Mesenchymal stem cell (in vitro differentiated cells and primary cell): ENCODE measurements at regions not wholly inside any gene's neighbourhood (a gene's known extent, or its start where the extent isn't known, plus 50 kb on each side); places are given as distances from the start of the nearest gene placed in this dataset.

Experiments
- DNase-seq: peaks from one replicate; pipeline ENCODE4 v3.0.0-alpha.2; 2013
- H2AFZ ChIP-seq: one replicate; pipeline ENCODE4 v1.6.1; 2013; ENCODE audit warnings: low read depth, mild to moderate bottlenecking, control low read depth, inconsistent platforms, low read length, moderate library complexity
- H2AK5ac ChIP-seq: 2 replicates; pipeline ENCODE4 v1.6.1; 2013; ENCODE audit warnings: low read length, moderate library complexity, mild to moderate bottlenecking, inconsistent platforms; ENCODE audit not compliant: severe bottlenecking
- H2BK120ac ChIP-seq: one replicate; pipeline ENCODE4 v1.6.1; 2013; ENCODE audit warnings: low read depth, mild to moderate bottlenecking, inconsistent platforms, low read length, moderate library complexity
- H2BK12ac ChIP-seq, 2 experiments: one replicate each; pipeline ENCODE4 v1.6.1; 2013; ENCODE audit warnings: inconsistent platforms in 2 of 2, low read length in 2 of 2, mild to moderate bottlenecking in 2 of 2, moderate library complexity in 2 of 2, control low read depth in 1 of 2
- H2BK15ac ChIP-seq: one replicate; pipeline ENCODE4 v1.6.1; 2013; ENCODE audit warnings: mild to moderate bottlenecking, low read depth, inconsistent platforms; ENCODE audit not compliant: poor library complexity, severe bottlenecking
- H2BK5ac ChIP-seq: 2 replicates; pipeline ENCODE4 v1.6.1; 2013; ENCODE audit warnings: low read depth, mild to moderate bottlenecking, low read length, control low read depth, inconsistent platforms; ENCODE audit not compliant: poor library complexity, severe bottlenecking
- H3K14ac ChIP-seq, 2 experiments: one replicate each; pipeline ENCODE4 v1.6.1; 2013; ENCODE audit warnings: inconsistent platforms in 2 of 2, low read length in 2 of 2, control low read depth in 1 of 2, mild to moderate bottlenecking in 1 of 2, moderate library complexity in 1 of 2
- H3K18ac ChIP-seq, 2 experiments: one replicate each; pipeline ENCODE4 v1.6.1; 2013; ENCODE audit warnings: inconsistent platforms in 2 of 2, low read length in 2 of 2, control low read depth in 1 of 2, low read depth in 1 of 2, mild to moderate bottlenecking in 1 of 2
- H3K23ac ChIP-seq, 2 experiments: one replicate each; pipeline ENCODE4 v1.6.1; 2013; ENCODE audit warnings: inconsistent platforms in 2 of 2, low read length in 2 of 2, mild to moderate bottlenecking in 2 of 2, moderate library complexity in 2 of 2, control low read depth in 1 of 2
- H3K27ac ChIP-seq: 2 replicates; pipeline ENCODE4 v1.5.1; 2013; ENCODE audit warnings: mild to moderate bottlenecking, moderate library complexity, low read length, control low read depth, inconsistent platforms; ENCODE audit not compliant: poor library complexity, severe bottlenecking
- H3K27me3 ChIP-seq, 2 experiments: 2 replicates each; pipeline versions ENCODE4 v1.6.1 to v1.7.0; 2013; ENCODE audit warnings: low read length in 2 of 2, mild to moderate bottlenecking in 2 of 2, moderate library complexity in 2 of 2, control low read depth in 1 of 2, inconsistent platforms in 1 of 2; ENCODE audit not compliant: control insufficient read depth in 1 of 2, insufficient read depth in 1 of 2
- H3K36me3 ChIP-seq, 2 experiments: 2 replicates each; pipeline versions ENCODE4 v1.6.1 to v1.7.0; 2013; ENCODE audit warnings: low read length in 2 of 2, control low read depth in 1 of 2, inconsistent platforms in 1 of 2, low read depth in 1 of 2, mild to moderate bottlenecking in 1 of 2; ENCODE audit not compliant: insufficient read depth in 2 of 2, control insufficient read depth in 1 of 2
- H3K4ac ChIP-seq, 2 experiments: one replicate each; pipeline ENCODE4 v1.6.1; 2013; ENCODE audit warnings: inconsistent platforms in 2 of 2, low read length in 2 of 2, mild to moderate bottlenecking in 2 of 2, moderate library complexity in 2 of 2, control low read depth in 1 of 2, low read depth in 1 of 2
- H3K4me1 ChIP-seq: 2 replicates; pipeline ENCODE4 v1.6.1; 2013; ENCODE audit warnings: low read depth, low read length, control low read depth; ENCODE audit not compliant: control insufficient read depth, insufficient read depth
- H3K4me2 ChIP-seq: 2 replicates; pipeline ENCODE4 v1.6.1; 2013; ENCODE audit warnings: low read length, mild to moderate bottlenecking, inconsistent platforms; ENCODE audit not compliant: poor library complexity, severe bottlenecking
- H3K4me3 ChIP-seq, 2 experiments: 2 replicates each; pipeline versions ENCODE4 v1.5.1 to v1.7.0; 2013; ENCODE audit warnings: low read length in 2 of 2, mild to moderate bottlenecking in 2 of 2, control low read depth in 1 of 2, low read depth in 1 of 2; ENCODE audit not compliant: insufficient read depth in 1 of 2
- H3K79me1 ChIP-seq: replicated peaks from 2 replicates; pipeline ENCODE4 v1.6.1; 2013; ENCODE audit warnings: mild to moderate bottlenecking, control low read depth, low read length, inconsistent platforms; ENCODE audit not compliant: poor library complexity, severe bottlenecking
- H3K9ac ChIP-seq: 2 replicates; pipeline ENCODE4 v1.7.0; 2013; ENCODE audit warnings: mild to moderate bottlenecking, low read length, moderate library complexity
- H3K9me3 ChIP-seq: 2 replicates; pipeline ENCODE4 v1.7.0; 2013; ENCODE audit warnings: mild to moderate bottlenecking, low read length; ENCODE audit not compliant: control insufficient read depth
- H4K8ac ChIP-seq: one replicate; pipeline ENCODE4 v1.6.1; 2013; ENCODE audit warnings: inconsistent platforms, mild to moderate bottlenecking, low read length, moderate library complexity
- H4K91ac ChIP-seq: one replicate; pipeline ENCODE4 v1.6.1; 2013; ENCODE audit warnings: mild to moderate bottlenecking, low read length, inconsistent platforms
- WGBS: methylation state at CpG from one replicate; pipeline ENCODE4 v1.1.7; 2013; ENCODE audit warnings: mixed read lengths; 5-methylcytosine and 5-hydroxymethylcytosine counted together

DNA sequence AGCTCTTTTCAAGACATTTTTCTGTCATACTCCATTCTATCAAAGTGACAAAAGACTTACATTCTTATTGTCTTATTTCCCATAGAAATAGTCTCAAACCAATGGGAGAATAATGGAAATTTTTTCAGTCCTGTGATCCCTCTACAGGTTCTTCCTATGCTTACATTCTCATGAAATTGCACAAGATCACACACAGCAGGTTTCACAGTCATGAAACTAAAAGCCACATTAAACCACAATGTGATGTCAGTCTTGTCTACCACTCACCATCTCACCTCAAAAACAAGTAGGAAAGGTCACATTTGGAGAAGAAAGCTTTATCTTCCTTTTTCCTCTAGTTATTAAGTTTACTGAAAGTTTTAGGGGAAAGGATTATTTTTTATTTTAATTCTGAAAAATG lies 161.0 kb upstream of the RORA start:
- Histone ChIP-seq H3K27me3 (no peaks in the 10 kb centered on the region), H3K27ac (no peak overlapping the region), H3K79me1 (no peaks in the 10 kb centered on the region), H3K4me3 (no peak overlapping the region), H3K14ac (no peak overlapping the region), H3K4me2 (no peak overlapping the region), H3K4ac (no peak overlapping the region), H3K9ac (no peak overlapping the region), H3K23ac (no peak overlapping the region), H3K18ac (no peak overlapping the region), H2AFZ (no peak overlapping the region), H2BK12ac (no peak overlapping the region), H3K36me3 (no peaks in the 10 kb centered on the region), H2BK120ac (no peak overlapping the region), H3K4me1 (no peaks in the 10 kb centered on the region), H2BK15ac (no peak overlapping the region), H2BK5ac (no peak overlapping the region), H4K8ac (no peak overlapping the region), H2AK5ac (no peak overlapping the region), H3K9me3 (no peaks in the 10 kb centered on the region), H4K91ac (no peak overlapping the region)
- peak; percentile 1 for DNase-seq

DNA sequence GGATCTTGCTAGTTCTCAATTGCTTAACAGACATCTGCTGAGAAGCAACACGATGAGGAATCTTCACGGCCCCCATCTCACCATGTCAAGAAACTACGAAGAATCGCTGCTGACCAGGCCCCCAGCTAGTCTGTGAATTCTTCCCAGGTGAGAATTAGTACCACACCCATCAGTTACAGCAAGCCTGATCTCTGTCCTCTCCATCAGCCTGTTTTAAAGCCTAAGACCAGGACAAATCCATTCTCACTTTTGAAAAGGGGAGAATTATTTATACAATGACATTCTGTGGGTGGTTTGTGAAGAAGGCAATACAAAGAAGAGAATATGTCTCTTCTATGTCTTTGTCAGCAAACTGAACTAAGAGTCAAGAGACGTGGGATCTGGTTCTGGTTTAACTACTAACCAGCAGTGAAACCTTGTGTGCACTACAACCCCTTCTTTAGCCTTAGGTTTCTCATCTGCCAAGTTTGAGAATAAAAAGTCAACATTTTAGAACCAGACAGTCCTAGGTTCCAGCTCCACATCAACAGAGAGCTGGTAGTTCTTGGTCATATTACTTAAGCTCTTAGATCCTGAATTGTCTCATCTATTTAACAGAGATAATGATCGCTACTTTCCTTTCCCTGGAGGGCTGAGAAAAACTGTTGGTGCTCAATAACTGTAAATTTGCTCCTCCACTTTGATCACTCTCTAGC lies 160.4 kb upstream of the RORA start:
- H3K18ac ChIP-seq, result no peak overlapping the region
- H2BK12ac ChIP-seq, result no peak overlapping the region
- H3K23ac ChIP-seq, result no peak overlapping the region
- no peak overlapping the region for H3K27ac ChIP-seq
- H3K4ac ChIP-seq, result no peak overlapping the region
- no peak overlapping the region for H4K8ac ChIP-seq
- no peak overlapping the region for H2AFZ ChIP-seq
- H2BK5ac ChIP-seq, result no peak overlapping the region
- H3K4me3 ChIP-seq, result no peak overlapping the region
- no peak overlapping the region for H2BK15ac ChIP-seq
- no peaks in the 10 kb centered on the region for H3K36me3 ChIP-seq
- H3K4me1 ChIP-seq, result no peaks in the 10 kb centered on the region
- H3K14ac ChIP-seq, result no peak overlapping the region
- H2AK5ac ChIP-seq, result no peak overlapping the region
- no peak for DNase-seq
- 73% methylated on average over 6 of the region's 6 CpGs for WGBS
- H3K27me3 ChIP-seq, result no peaks in the 10 kb centered on the region
- H2BK120ac ChIP-seq, result no peak overlapping the region
- H3K79me1 ChIP-seq, result no peaks in the 10 kb centered on the region
- H3K4me2 ChIP-seq, result no peak overlapping the region
- H3K9ac ChIP-seq, result no peak overlapping the region
- H3K9me3 ChIP-seq, result no peaks in the 10 kb centered on the region
- H4K91ac ChIP-seq, result no peak overlapping the region

DNA sequence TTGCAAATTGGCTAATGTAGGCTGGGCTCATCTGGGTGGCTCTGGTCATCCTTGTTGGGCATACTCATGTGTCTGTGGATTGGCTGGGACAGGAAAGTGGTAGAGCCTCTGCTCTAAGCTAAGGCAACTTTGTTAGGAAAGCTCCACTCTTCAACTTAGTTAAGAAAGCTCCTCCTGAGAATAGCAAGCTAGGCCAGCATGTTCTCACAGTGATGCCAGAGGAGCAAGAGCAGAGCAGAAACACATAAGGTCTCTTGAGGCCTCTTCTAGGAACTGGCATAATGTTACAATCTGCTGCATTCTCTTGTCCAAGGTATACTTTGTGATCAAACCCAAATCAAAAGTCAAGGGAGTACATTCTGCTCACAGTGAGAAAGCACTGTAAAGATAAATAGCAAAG lies 158.6 kb upstream of the RORA start:
- Histone ChIP-seq H2AFZ (no peak overlapping the region), H2BK120ac (no peak overlapping the region), H2AK5ac (no peak overlapping the region), H2BK15ac (no peak overlapping the region), H3K27me3 (no peaks in the 10 kb centered on the region), H3K4ac (no peak overlapping the region), H2BK12ac (no peak overlapping the region), H3K27ac (no peak overlapping the region), H3K4me3 (no peak overlapping the region), H4K8ac (no peak overlapping the region), H3K4me2 (no peak overlapping the region), H3K23ac (no peak overlapping the region), H3K18ac (no peak overlapping the region), H3K9ac (no peak overlapping the region), H3K36me3 (no peaks in the 10 kb centered on the region), H4K91ac (no peak overlapping the region), H3K14ac (no peak overlapping the region), H2BK5ac (no peak overlapping the region), H3K4me1 (no peaks in the 10 kb centered on the region), H3K9me3 (no peaks in the 10 kb centered on the region), H3K79me1 (no peaks in the 10 kb centered on the region)
- DNase-seq, result no peak

DNA sequence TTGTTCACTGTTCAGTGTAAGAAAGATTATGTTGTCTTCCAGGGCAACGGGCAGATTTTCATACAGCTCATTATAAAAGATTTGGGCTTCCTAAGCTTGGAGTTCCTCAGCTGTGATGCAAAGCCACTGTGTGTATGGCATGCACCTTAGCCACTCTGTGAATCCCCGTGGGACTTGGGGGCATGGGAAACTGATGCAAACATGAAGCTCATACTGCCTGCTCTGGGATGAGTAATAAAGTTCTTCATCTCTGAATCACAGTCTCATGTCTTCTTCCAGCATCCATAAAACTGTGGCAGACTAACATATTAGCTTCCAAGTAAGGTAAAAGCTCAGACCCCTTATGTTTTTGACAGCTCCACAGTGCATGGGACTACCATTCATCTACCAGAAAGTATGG lies 154.3 kb upstream of the RORA start:
- no peaks in the 10 kb centered on the region for H3K27me3 ChIP-seq
- no peak overlapping the region for H4K91ac ChIP-seq
- H3K4me2 ChIP-seq, result no peak overlapping the region
- no peaks in the 10 kb centered on the region for H3K4me1 ChIP-seq
- no peak overlapping the region for H2AK5ac ChIP-seq
- no peak overlapping the region for H2BK120ac ChIP-seq
- no peak overlapping the region for H2AFZ ChIP-seq
- no peak overlapping the region for H4K8ac ChIP-seq
- H3K36me3 ChIP-seq, result no peaks in the 10 kb centered on the region
- H3K9ac ChIP-seq, result peak overlapping the region; percentile 26
- H3K9me3 ChIP-seq, result no peaks in the 10 kb centered on the region
- H2BK5ac ChIP-seq, result no peak overlapping the region
- no peaks in the 10 kb centered on the region for H3K79me1 ChIP-seq
- no peak overlapping the region for H2BK15ac ChIP-seq
- H3K23ac ChIP-seq, result no peak overlapping the region
- H3K4me3 ChIP-seq, result no peak overlapping the region
- peak; percentile 44 for DNase-seq
- no peak overlapping the region for H3K14ac ChIP-seq
- no peak overlapping the region for H2BK12ac ChIP-seq
- no peak overlapping the region for H3K18ac ChIP-seq
- 26% methylated on average over 2 of the region's 2 CpGs for WGBS
- H3K4ac ChIP-seq, result no peak overlapping the region
- no peak overlapping the region for H3K27ac ChIP-seq
